ENCODE measurements at regions not wholly inside any gene's neighbourhood (a gene's known extent, or its start where the extent isn't known, plus 50 kb on each side); places are given as distances from the start of the nearest gene placed in this dataset.
A peak's percentile ranks its signal among the peaks of the same experiment; 100 is the strongest.

DNA sequence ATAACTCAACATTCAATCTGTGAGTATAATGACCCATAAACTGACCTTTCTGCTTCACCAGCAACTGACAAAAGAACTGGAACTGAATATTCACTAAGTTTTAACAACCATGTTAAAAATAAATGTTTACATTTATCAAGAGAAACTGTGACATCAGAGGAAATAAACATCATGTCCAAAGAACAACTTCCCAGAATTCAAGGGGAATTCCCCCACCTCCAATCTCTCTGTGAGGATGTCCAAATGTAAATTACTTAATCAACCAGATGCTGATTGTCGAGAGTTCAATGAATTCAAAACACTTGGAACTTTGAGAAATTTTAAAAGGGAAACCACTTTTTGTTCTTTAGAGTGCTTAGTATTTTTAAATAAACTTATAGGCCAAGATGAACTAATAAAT is 365.6 kb upstream of the ADGRL2 start:
- no peak for DNase-seq (ENCODE audit: low read depth)

- no peak for DNase-seq (ENCODE audit: low read depth)
Measured at GRCh38 chr1:81433676-81434075, 367.1 kb upstream of the ADGRL2 start.

GRCh38 chr1:81432654-81433109 is 368.1 kb upstream of the ADGRL2 start:
- DNase-seq (ENCODE audit: low read depth) = no peak

GRCh38 chr1:81432059-81432458 is 368.7 kb upstream of the ADGRL2 start:
- no peak for DNase-seq (ENCODE audit: low read depth)

DNA sequence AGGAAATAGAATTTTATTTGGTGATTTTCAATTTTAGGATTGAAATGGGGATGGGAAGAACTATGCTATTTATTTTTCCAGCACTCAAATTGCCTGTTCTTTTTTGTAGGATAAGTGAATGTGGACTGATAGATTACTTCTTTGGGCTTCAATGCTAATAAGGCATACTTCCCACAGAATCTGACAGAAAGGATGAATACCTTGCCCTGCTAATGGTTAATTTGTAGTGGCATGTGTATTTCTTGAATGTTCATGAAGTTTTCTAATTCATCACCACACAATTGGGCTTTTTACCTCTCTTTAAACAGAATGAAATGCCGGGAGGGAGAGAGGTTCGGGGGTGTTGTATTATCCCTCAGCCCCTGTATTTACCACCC is 369.1 kb upstream of the ADGRL2 start:
- no peak for DNase-seq (ENCODE audit: low read depth)

DNA sequence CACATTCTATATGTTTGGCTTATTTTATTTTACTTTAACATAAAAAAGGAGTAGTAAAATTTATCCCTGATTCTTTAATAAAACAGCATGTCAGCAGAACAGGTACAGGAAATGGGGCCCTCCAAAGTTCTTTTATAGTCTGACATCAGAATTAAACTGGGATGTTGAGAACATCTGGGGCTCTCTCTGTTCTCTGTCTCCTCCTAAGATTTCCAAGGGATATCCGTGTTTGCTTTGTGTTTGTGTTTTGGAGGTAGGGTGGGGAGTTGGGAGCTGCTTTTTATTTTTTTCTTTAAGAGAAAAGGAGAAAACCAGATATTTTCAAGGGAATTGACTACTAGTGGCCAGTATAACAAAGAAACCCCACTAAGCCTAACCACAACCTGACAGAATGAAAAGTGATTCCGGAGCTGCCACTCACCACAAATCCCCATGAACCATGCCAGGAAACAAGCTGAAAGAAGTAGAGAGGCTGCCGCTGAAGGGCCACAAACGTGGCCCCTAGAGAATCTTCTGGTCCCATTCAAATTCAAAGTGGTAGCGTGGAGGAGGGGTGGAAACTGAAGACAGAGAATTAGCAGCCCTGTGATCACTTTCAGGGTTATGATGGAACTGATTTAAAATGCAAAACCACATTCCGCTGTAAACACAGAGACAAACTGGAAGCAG is 369.6 kb upstream of the ADGRL2 start:
- DNase-seq (ENCODE audit: low read depth) = no peak

DNA sequence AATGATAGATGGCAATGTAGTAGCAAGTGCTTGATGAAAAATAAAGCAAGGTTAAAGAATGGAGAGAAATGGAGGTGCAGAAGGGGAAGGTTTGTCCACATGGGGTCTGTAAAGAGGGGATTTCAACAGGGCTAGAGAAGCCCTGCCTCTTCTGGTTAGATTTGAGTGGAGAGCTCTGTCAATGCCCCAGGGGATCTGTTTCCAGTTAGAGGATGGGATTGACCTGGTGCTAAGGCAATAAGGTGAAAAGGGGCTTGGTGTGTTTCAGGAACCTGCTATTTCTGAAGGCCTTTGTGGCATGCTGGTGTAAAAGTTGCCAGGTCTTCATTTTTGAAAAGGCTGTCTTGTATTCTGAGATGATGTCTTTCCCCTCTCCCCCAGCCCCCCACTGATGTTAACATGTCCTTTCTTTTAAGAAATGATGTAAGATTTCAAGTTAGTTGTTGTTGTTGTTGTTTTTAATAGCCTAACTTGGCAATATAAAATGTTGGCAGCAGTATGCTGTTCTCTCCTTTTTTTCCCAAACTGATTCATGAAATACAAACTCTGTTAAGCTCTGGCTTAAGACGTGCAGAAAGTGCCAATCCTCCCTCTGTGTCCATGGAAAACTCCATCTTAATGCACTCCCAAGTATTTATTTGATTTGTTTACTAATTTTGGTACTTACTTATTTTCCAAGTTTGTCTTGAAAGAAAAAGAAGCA is 370.3 kb upstream of the ADGRL2 start:
- no peak for DNase-seq (ENCODE audit: low read depth)

GRCh38 chr1:81428998-81429397 is 371.7 kb upstream of the ADGRL2 start:
- no peak for DNase-seq (ENCODE audit: low read depth)

GRCh38 chr1:81424816-81425215 is 375.9 kb upstream of the ADGRL2 start:
- DNase-seq (ENCODE audit: low read depth) = no peak

GRCh38 chr1:81424061-81424460 is 376.7 kb upstream of the ADGRL2 start:
- DNase-seq (ENCODE audit: low read depth) = peak; percentile 14

DNA sequence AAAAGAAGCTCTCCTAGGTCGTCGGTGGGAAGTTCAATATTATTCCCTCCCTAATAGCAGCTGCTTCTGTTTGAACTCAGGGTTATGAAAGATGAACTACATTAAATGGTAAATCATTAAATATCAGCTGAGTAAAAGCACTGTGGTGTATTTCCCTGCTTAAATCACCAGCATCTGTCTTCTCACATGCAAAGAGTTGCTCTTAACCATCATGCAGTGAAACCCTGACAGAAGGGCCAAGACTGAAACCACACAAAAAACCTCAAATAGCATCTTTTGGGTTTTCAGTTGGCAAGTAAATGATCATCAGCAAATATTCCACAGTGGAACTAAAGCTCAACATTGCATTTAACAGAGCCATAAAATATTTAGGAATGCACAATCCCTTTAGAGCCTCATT is 380.0 kb upstream of the ADGRL2 start:
- peak; percentile 15 for DNase-seq (ENCODE audit: low read depth)

- DNase-seq (ENCODE audit: low read depth) = peak; percentile 36
Measured at GRCh38 chr1:81414488-81415015, 386.2 kb upstream of the ADGRL2 start.

DNA sequence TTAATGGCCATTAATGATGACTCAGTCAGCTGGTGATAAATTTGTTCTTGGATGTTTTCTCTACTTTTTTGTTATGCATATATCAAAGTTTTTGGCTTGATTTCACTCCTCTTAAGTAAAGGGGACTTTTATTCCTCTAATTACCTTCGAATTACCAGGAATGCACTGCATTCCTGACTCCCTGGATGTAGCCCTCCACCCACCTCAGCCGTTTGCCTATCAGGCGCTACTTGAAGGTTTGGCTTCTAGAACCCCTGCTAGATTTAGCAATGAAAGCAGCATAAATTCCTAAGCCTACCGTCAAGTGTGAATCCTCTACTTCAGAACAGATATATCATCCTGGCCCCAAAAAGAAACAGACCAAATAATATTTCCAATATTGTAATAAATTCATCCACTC is 387.8 kb upstream of the ADGRL2 start:
- DNase-seq (ENCODE audit: low read depth) = no peak

DNA sequence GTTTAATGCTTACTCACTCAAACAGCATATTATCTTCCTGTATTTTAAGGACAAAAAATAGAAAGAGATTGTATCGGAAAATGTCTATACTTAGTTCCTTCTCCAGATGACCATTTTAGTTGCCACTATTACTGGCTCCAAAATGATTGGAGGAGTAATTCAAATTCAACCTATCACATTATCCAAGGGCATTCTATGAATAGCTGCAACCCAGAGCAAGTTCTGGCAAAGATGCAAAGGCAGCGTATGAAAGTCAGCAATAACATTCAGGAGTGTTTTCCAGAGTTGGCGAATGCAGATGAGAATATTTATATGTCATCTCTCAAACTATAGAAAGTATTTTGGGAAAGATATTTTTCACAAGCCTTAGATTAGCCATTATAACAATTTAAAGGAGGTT is 389.8 kb upstream of the ADGRL2 start:
- DNase-seq (ENCODE audit: low read depth) = no peak

DNA sequence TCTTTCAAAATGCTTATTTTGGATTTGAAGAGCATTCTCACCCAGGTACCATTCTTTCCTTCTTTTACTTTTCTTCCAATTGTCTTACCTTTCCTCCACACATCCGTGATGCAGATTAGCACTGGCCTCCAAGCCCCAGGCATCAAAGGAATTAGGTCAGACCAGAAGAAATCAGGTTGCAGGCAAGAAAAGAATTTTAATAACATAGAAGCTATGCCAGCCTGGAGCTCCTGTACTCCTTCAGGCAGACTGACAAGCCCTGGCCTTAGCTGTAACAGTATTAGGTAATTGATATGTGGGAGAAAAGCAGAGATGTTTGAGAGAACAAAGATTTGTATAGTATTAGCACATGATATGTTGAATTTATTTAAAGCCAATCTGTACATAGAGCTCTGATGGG is 390.4 kb upstream of the ADGRL2 start:
- no peak for DNase-seq (ENCODE audit: low read depth)

DNA sequence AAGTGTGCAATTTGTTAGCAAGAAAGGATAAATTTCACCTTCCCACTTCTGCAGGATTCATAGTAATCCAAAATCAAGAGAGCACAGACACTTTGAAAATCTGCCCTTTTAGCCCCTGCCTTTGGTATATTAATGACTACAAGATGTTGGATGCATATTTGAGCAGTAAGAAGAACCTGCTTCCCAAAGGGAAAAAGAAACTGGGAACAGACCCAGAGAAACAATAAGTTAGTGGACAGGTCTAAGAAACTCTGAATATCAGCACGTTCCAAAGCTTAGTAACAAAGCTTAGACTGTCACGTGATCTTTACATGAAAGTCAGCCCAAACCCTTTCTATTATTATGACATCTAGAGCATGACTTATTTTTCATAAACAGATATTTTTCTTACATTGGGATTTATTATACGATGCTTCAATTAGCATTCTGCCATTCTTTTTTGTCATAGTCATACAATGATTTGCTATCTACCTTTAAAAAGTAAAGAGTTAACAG is 390.9 kb upstream of the ADGRL2 start:
- DNase-seq (ENCODE audit: low read depth) = no peak

DNA sequence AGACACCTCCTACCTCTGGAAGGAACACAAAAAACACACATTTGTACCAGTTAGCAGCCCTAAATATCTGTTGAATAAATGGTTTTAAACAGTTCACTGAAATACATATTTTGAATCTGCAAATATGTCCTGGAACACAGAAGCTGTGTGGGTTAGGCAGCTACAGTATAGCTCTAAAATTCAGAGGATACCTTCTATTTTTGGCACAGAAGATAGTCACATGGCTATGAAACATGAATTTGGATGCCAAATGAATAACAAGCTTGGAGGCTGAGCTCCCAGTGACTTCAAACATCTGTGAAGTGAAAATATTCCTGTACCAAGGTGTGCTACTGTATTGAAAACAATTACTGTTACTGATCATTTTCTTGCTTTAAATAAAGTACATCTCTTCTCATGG is 391.5 kb upstream of the ADGRL2 start:
- no peak for DNase-seq (ENCODE audit: low read depth)

- DNase-seq (ENCODE audit: low read depth) = no peak
Measured at GRCh38 chr1:81408419-81408818, 392.3 kb upstream of the ADGRL2 start.

DNA sequence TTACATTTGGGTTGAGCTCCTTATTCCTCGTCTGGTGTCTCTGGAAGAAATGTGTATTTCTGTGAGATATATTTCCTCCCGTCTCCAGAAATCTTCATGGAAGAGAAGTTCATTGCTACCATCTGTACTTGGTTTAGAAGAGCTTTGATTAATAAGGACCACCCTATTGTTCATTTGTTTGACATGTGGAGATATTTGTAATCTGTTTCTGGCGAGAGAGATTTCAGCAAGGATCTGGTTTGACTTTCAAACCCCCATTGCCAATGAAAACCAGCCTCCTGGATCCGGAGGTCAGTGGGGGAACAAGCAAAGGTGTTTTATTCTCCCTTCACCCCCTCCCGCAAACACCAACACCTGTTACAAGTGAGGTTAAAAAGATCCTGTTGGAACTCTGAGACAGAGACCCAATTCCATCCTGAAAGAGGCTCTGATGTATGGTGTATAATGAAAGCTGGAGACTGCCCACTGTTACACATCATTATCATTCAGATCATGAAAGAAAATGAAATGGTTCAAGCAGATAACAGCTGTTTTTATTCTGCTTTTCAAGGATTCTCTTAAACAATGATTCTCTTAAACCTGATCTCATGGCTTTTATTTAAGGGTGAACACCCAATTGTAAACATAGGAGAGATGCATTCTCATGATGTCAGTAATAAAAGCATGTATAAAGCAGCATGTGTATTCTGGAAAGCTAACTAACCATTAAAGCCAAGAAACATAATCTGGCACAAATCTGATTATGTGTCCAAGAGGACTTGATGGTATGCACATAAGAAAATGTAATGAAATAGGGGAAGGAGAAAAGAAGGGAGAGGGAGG is 393.5 kb upstream of the ADGRL2 start:
- DNase-seq (ENCODE audit: low read depth) = no peak

GRCh38 chr1:81406292-81406999 is 394.3 kb upstream of the ADGRL2 start:
- no peak for DNase-seq (ENCODE audit: low read depth)

- DNase-seq (ENCODE audit: low read depth) = no peak
Measured at GRCh38 chr1:81398041-81398440, 402.7 kb upstream of the ADGRL2 start.

All from stromal cell of bone marrow (primary cell).